ENCODE measurements at regions not wholly inside any gene's neighbourhood (a gene's known extent, or its start where the extent isn't known, plus 50 kb on each side); places are given as distances from the start of the nearest gene placed in this dataset.

DNA sequence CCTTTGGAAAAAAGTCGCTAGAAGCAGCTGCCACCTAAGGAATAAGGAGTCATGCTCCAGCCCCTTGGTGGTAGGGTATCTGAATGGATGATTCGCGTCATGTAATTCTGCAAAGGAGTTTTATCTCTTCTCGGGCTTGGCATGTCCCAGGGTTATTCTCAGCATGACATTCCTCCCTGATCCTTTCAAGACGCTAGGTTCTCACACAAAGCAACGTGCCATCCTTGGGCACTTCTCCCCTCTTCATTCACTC is 355.6 kb downstream of the MYCN start:
- Histone ChIP-seq H3K4me3 (ENCODE audit: low read depth, low read length) (no peak overlapping the region), H3K36me3 (replicated peaks) (no peaks in the 10 kb centered on the region), H3K27ac (no peak overlapping the region), H3K27me3 (replicated peaks) (no peaks in the 10 kb centered on the region)
- DNase-seq = no peak
- TF ChIP-seq, protein P1, sequence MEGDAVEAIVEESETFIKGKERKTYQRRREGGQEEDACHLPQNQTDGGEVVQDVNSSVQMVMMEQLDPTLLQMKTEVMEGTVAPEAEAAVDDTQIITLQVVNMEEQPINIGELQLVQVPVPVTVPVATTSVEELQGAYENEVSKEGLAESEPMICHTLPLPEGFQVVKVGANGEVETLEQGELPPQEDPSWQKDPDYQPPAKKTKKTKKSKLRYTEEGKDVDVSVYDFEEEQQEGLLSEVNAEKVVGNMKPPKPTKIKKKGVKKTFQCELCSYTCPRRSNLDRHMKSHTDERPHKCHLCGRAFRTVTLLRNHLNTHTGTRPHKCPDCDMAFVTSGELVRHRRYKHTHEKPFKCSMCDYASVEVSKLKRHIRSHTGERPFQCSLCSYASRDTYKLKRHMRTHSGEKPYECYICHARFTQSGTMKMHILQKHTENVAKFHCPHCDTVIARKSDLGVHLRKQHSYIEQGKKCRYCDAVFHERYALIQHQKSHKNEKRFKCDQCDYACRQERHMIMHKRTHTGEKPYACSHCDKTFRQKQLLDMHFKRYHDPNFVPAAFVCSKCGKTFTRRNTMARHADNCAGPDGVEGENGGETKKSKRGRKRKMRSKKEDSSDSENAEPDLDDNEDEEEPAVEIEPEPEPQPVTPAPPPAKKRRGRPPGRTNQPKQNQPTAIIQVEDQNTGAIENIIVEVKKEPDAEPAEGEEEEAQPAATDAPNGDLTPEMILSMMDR (IDR thresholded peaks at IDR 0.05; ENCODE audit: low read depth, low read length, missing control alignments) = no peak
- in situ Hi-C loops (cut with HindIII; ENCODE audit: low pct_ligation_motif_present, low sequenced_read_pairs) = no loop called here

DNA sequence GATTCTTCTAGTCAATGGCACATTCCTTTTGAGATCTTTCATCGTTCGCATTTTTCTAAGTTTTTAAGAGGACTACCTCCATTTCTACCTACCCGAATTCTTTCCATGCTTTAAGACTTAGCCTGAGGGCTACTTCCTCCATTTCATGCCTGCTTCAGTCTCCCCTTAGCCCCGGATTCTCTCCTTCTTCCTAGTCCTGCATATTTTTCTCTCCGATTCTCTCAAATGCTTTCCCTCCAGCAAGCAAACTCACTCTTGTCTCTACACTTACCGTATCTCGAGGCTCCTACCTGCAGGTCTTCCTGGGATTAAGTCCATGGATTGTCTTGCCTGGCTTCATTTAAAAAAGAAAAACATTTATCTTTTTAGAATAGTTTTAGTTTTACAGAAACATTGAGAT is 354.4 kb downstream of the MYCN start:
- Histone ChIP-seq H3K4me3 (ENCODE audit: low read depth, low read length) (no peak overlapping the region), H3K27me3 (replicated peaks) (no peaks in the 10 kb centered on the region), H3K36me3 (replicated peaks) (no peaks in the 10 kb centered on the region), H3K27ac (no peak overlapping the region)
- DNase-seq = no peak
- in situ Hi-C loops (cut with HindIII; ENCODE audit: low pct_ligation_motif_present, low sequenced_read_pairs) = no loop called here
- TF ChIP-seq, protein P1 (IDR thresholded peaks at IDR 0.05; ENCODE audit: low read depth, low read length, missing control alignments) = no peak

DNA sequence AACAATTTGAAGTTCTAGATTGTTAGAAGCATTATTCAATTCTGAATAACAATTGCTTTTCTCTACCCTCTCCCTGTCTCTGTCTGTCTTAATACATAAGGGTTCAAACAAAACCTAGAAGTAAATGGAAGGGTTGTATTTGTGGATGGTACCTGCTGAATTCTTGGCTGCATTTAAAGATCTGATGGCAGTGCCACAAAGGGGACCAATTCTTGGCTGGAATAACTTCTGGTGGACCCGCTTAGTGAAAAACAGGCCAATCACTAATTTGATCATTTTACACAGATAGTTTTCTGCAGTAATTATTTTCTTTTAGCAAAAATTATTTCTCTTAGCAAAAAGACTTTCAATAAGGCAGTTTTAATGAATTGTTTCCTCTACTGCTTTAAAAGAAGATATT is 353.5 kb downstream of the MYCN start:
- H3K36me3 ChIP-seq (replicated peaks) = no peaks in the 10 kb centered on the region
- TF ChIP-seq, protein P1 (IDR thresholded peaks at IDR 0.05; ENCODE audit: low read depth, low read length, missing control alignments) = no peak
- DNase-seq = no peak
- no peak overlapping the region for H3K4me3 ChIP-seq (ENCODE audit: low read depth, low read length)
- in situ Hi-C loops (cut with HindIII; ENCODE audit: low pct_ligation_motif_present, low sequenced_read_pairs) = no loop called here
- no peaks in the 10 kb centered on the region for H3K27me3 ChIP-seq (replicated peaks)
- H3K27ac ChIP-seq = no peak overlapping the region

DNA sequence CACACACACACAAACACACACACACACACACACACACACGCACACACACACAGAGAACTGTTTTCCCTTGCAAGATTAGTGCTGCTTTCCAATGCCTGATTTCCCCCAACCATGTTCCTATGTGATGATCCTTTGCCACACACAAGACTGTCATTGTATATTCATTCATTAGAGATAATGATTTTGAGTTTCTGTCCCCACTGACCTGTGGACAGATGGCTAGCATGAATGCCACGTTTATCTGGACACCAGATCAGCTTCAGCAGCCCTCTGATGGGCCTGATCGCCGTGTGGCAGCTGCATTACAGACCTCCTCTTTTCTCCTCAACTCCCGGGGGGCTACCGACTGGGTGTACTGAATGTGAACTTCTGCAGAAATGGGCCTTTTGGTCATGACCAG is 353.0 kb downstream of the MYCN start:
- TF ChIP-seq, protein P1 (IDR thresholded peaks at IDR 0.05; ENCODE audit: low read depth, low read length, missing control alignments) = no peak
- in situ Hi-C loops (cut with HindIII; ENCODE audit: low pct_ligation_motif_present, low sequenced_read_pairs) = no loop called here
- DNase-seq = no peak
- no peak overlapping the region for H3K27ac ChIP-seq
- H3K27me3 ChIP-seq (replicated peaks) = no peaks in the 10 kb centered on the region
- H3K36me3 ChIP-seq (replicated peaks) = no peaks in the 10 kb centered on the region
- no peak overlapping the region for H3K4me3 ChIP-seq (ENCODE audit: low read depth, low read length)

DNA sequence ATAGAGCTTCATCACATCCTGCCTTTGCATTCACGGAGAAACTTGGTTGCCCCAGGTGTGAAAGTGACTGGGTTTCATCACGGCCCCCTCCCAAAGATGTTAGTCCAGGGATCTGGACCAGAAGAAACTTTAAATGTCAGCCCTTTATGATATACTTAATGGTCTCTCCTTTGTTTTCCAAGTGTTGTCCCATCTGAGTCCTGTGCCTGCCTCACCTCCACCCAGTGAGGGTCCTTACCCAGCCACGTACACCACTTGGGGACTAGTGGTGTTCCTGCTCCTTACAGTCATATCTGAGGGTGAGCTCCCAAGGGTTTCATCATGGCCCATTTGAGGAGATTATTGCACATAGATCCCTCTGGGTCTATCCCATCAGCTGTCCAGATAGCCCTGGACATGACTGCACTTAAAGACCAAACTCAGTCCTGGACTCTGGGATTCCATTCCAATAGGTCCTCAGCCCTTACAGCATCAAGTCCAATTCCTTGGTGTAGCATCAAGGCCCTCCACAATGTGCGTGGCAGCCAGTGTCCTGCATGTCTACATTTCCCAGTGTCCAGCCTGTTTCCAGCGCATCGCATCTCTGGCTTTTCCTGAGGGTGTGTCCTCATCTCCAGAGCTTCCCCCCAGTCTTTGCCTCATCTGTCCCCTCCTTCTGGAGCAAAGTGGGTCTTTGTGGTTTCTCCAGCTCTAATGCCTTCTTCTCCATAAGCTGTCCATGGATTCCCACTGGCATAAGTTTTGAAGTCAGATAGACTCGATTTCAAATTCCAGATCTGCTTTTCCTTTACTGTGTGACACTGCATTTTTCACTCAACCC is 351.6 kb downstream of the MYCN start:
- H3K36me3 ChIP-seq (replicated peaks) = no peaks in the 10 kb centered on the region

More for the DNA sequence above, 351.6 kb downstream of the MYCN start:
- TF ChIP-seq, protein P1 (IDR thresholded peaks at IDR 0.05; ENCODE audit: low read depth, low read length, missing control alignments) = no peak
- Histone ChIP-seq H3K27me3 (replicated peaks) (no peaks in the 10 kb centered on the region), H3K27ac (no peak overlapping the region), H3K4me3 (ENCODE audit: low read depth, low read length) (no peak overlapping the region)
- in situ Hi-C loops (cut with HindIII; ENCODE audit: low pct_ligation_motif_present, low sequenced_read_pairs) = no loop called here
- DNase-seq = no peak

All from brain microvascular endothelial cell (primary cell).